HG02981 (cell line): ENCODE measurements at regions not wholly inside any gene's neighbourhood (a gene's known extent, or its start where the extent isn't known, plus 50 kb on each side); places are given as distances from the start of the nearest gene placed in this dataset.

Experiments
- ATAC-seq: cut with Tn5 transposase; IDR thresholded peaks from one replicate; pipeline ENCODE4 v1.9.1; 2021; ENCODE audit warnings: mild to moderate bottlenecking, moderate library complexity; ENCODE audit not compliant: unreplicated experiment

- no peak for ATAC-seq
Observed at GRCh38 chr21:41689289-41689583, 77.6 kb downstream of the RIPK4 start.

- no peak for ATAC-seq
Observed at GRCh38 chr21:41687633-41688032, 79.2 kb downstream of the RIPK4 start.

GRCh38 chr21:41686664-41687063 is 80.2 kb downstream of the RIPK4 start:
- ATAC-seq, result no peak

- ATAC-seq, result no peak
Observed at GRCh38 chr21:41685511-41686149, 81.2 kb downstream of the RIPK4 start.

- ATAC-seq, result no peak
Observed at GRCh38 chr21:41684381-41685245, 82.2 kb downstream of the RIPK4 start.

- no peak for ATAC-seq
Observed at GRCh38 chr21:41683815-41684214, 83.0 kb downstream of the RIPK4 start.

- ATAC-seq, result no peak
Observed at GRCh38 chr21:41682719-41683179, 84.1 kb downstream of the RIPK4 start.

GRCh38 chr21:41681939-41682718 is 84.7 kb downstream of the RIPK4 start:
- no peak for ATAC-seq

- ATAC-seq, result no peak
Observed at GRCh38 chr21:41681348-41681801, 85.5 kb downstream of the RIPK4 start.

GRCh38 chr21:41680444-41681347 is 86.2 kb downstream of the RIPK4 start:
- ATAC-seq, result no peak

GRCh38 chr21:41678924-41679318 is 87.9 kb downstream of the RIPK4 start:
- no peak for ATAC-seq

GRCh38 chr21:41678016-41678923 is 88.6 kb downstream of the RIPK4 start:
- no peak for ATAC-seq

GRCh38 chr21:41677671-41678015 is 89.2 kb downstream of the RIPK4 start:
- ATAC-seq, result no peak

- no peak for ATAC-seq
Observed at GRCh38 chr21:41676198-41676597, 90.7 kb downstream of the RIPK4 start.

GRCh38 chr21:41675574-41675973 is 91.3 kb downstream of the RIPK4 start:
- ATAC-seq, result no peak

- no peak for ATAC-seq
Observed at GRCh38 chr21:41674402-41674801, 92.5 kb downstream of the RIPK4 start.

GRCh38 chr21:41673596-41674335 is 93.1 kb downstream of the RIPK4 start:
- no peak for ATAC-seq

- ATAC-seq, result no peak
Observed at GRCh38 chr21:41673071-41673470, 93.8 kb downstream of the RIPK4 start.

GRCh38 chr21:41672543-41672915 is 94.3 kb downstream of the RIPK4 start:
- ATAC-seq, result no peak
